Left cardiac atrium (tissue), 4 donors: ENCODE measurements at regions not wholly inside any gene's neighbourhood (a gene's known extent, or its start where the extent isn't known, plus 50 kb on each side); places are given as distances from the start of the nearest gene placed in this dataset.

ENCODE experiments used
- ATAC-seq, 2 donors: fragments of 200-7000 bp; cut with Tn5 transposase; one replicate each; pipeline ENCODE4 v1.9.1; 2020; ENCODE audit warnings: mild to moderate bottlenecking in 2 of 2, moderate library complexity in 2 of 2
- DNase-seq: peaks from one replicate; pipeline ENCODE4 v3.0.0-alpha.2; 2020
- intact Hi-C, 2 donors: fragments of 100-400 bp; cut with DNase I; formaldehyde crosslinking; loops; one replicate each; pipeline versions ENCODE4 v1.14.1 to v1.15.1; 2022 to 2023
- donor health status: DM: no; HTN: yes; CAD: no.
- donor health status: DM: no; HTN: yes; CAD: no; lungs with severe emphysema.
- donor health status: DM: yes; HTN: yes; CAD: no.
- donor health status: Dilated cardiomyopathy.

- ATAC-seq, result no peak
- intact Hi-C loops, result no loop called here
Observed at GRCh38 chr7:15737601-15738000, 51.1 kb upstream of the MEOX2 start.

More at GRCh38 chr7:15737601-15738000, 51.1 kb upstream of the MEOX2 start:
- no peak for DNase-seq
